HFF-Myc (cell line): ENCODE measurements at regions not wholly inside any gene's neighbourhood (a gene's known extent, or its start where the extent isn't known, plus 50 kb on each side); places are given as distances from the start of the nearest gene placed in this dataset.

Experiments used
- DNase-seq: peaks from one replicate; pipeline ENCODE4 v3.0.0-alpha.2; 2011; ENCODE audit warnings: low read depth; ENCODE audit errors: extremely low read depth
- H3K4me3 ChIP-seq: replicated peaks from 2 replicates; pipeline ENCODE4 v1.5.1; 2011; ENCODE audit warnings: low read depth, mild to moderate bottlenecking, control low read depth, low read length
- CTCF ChIP-seq: IDR thresholded peaks from 2 replicates; pipeline ENCODE4 v1.5.1; 2012; ENCODE audit warnings: mild to moderate bottlenecking, low read depth, low read length, control low read depth; ENCODE audit errors: missing control alignments

GRCh38 chr6:144939921-144940320 is 654.8 kb downstream of the UTRN start:
- no peak for TF ChIP-seq CTCF
- DNase-seq, result no peak
- H3K4me3 ChIP-seq, result no peak overlapping the region

DNA sequence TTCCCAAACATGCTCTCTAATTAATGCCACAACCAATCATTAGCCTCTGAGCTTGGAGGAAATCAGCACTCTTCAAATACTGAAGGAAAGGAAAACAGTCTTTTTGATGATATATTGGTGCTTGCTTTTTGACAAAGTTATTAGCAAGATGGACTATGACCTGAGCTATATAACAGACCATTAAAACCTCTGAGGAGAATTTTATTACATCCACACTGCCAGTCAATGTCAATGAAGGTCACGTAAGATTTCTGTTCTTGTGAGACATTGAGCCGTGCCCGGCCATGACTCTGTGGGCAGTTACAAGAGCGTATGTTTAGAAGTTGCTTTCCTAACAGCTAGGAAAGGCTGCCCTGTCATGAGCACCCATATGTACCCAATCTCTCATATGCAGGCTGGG is 659.0 kb downstream of the UTRN start:
- H3K4me3 ChIP-seq, result no peak overlapping the region
- TF ChIP-seq CTCF, result no peak
- DNase-seq, result no peak

DNA sequence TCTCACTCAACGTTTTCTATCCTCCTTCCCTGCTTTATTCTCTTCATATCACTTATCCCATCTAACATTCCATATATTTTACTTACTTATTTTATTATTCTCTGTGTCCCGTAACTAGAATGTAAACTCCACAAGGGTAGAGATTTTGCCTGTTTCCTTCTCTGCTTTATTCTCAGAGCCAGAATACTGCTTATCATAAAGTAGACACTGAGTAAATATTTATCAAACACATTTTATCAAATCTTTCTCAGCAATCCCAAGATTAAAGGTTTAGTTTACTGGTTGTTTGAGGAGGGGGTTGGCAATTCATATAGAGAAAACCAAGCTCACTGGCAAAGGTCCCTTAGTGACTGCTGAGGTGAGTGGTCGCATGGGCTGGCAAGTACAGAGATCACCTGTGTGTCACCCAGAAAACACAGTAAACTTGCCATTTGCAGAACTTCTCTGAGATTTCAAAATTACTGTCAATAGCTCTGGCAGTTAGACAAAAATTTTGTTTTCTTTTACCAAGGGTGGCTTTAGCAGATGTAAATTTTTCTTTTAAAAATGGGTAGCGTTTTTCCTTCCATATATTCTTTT is 662.4 kb downstream of the UTRN start:
- DNase-seq, result no peak
- no peak overlapping the region for H3K4me3 ChIP-seq
- TF ChIP-seq CTCF, result no peak

GRCh38 chr6:144951730-144952437 is 666.7 kb downstream of the UTRN start:
- DNase-seq, result no peak
- TF ChIP-seq CTCF, result no peak
- no peak overlapping the region for H3K4me3 ChIP-seq

DNA sequence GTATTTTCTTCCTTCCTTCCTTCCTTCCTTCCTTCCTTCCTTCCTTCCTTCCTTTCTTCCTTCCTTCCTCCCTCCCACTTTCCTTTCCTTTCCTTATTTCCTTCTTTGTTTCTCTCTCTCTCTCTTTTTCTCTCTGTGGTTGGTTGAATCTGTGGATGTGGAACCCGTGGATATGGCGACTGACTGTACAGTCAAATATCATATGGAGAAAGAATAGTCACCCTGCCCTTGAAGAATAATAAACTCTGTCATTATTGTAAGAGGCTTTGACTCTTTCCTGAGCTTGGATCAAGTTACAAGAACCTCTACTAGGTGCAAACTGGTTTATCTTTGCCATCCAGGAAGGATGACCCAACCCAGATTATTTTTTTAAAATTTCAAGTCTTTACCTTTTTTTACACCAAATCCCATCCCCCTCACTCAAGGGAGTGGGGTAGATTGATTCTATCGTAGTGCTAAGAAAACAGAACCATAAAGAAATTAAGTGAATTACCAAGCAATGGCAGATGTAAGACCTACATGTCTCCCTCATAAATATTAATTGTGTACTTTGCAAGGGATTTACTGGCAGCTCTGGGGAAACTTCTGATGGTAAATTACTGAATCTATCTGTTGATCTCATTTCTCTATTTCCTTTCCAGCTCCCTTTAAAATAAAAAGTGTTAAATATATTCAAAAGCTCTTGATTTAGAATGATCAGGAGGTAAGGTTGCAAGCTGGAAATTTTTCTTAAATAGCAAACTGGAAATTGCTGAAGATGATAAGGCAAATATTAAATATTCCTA is 667.5 kb downstream of the UTRN start:
- DNase-seq, result no peak
- no peak for TF ChIP-seq CTCF
- H3K4me3 ChIP-seq, result no peak overlapping the region

DNA sequence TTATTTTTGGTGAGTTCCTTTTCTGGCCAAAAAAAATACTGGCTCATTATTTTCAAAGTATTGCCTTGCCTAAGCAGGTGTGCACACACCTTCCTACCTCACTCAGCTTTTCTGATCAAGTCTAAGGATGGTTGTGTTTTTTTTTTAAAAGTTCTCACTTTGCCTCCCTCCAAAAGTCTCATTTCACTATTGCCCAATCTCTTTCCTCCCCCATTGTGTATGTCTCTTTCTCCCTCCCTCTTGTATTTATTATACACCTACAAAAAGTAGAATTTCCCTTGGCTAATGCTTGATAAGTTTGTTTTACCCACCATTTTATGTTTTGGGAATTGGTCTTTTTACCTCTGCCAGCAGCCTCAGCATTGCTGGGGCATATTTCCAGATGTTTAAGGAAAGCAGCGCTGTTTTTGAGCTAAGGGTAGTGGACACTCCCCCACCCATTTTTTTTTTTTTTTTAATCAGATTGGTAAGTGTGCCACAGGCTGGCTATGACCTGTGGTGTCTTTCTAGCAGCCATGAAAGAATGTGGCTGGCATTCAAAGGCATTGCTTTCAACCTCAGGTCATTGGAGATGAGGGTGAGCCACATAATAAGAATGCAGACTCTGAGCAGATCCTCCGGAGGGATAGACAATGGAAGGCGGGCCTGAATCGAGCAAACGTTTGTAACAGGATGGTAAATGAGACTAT is 668.6 kb downstream of the UTRN start:
- TF ChIP-seq CTCF, result no peak
- DNase-seq, result no peak
- H3K4me3 ChIP-seq, result no peak overlapping the region
